ENCODE measurements at regions not wholly inside any gene's neighbourhood (a gene's known extent, or its start where the extent isn't known, plus 50 kb on each side); places are given as distances from the start of the nearest gene placed in this dataset.

- no peak overlapping the region for H3K27ac ChIP-seq
- TF ChIP-seq CTCF (IDR thresholded peaks at IDR 0.05 in 8 of 11, conservative IDR thresholded peaks at IDR 0.05 in 3 of 11): no peak
- TF ChIP-seq POLR2A (IDR thresholded peaks at IDR 0.05): no peak
- no peak for TF ChIP-seq POLR2AphosphoS5 (IDR thresholded peaks at IDR 0.05)
- no peaks in the 10 kb centered on the region for H3K9me3 ChIP-seq
- DNase-seq: no peak
- no peak overlapping the region for H3K4me3 ChIP-seq
- H3K27me3 ChIP-seq (replicated peaks in 1 of 7): peaks cover 0 to 20% (median 0%) of the 10 kb centered on the region in 7 donors
- WGBS, 5 donors: 76 to 91% (median 88%) methylated on average over 5 of the region's 5 CpGs
- intact Hi-C loops (cut with DNase I; ENCODE audit: low total_unique reads): no loop called here
- no peaks in the 10 kb centered on the region for H3K36me3 ChIP-seq
- H3K4me1 ChIP-seq: no peaks in the 10 kb centered on the region
Observed at GRCh38 chr22:48560836-48561235, 1266.8 kb downstream of the BRD1 start.

- Histone ChIP-seq H3K9me3 (no peaks in the 10 kb centered on the region), H3K27me3 (replicated peaks in 1 of 7) (peaks cover 0 to 20% (median 0%) of the 10 kb centered on the region in 7 donors), H3K36me3 (no peaks in the 10 kb centered on the region), H3K4me1 (no peaks in the 10 kb centered on the region), H3K4me3 (no peak overlapping the region), H3K27ac (no peak overlapping the region)
- no peak for DNase-seq
- no peak for TF ChIP-seq CTCF (IDR thresholded peaks at IDR 0.05 in 8 of 11, conservative IDR thresholded peaks at IDR 0.05 in 3 of 11)
- WGBS, 5 donors: 83 to 92% (median 87%) methylated on average over 9 of the region's 9 CpGs
- intact Hi-C loops (cut with DNase I; ENCODE audit: low total_unique reads): no loop called here
Observed at GRCh38 chr22:48560389-48560751, 1267.3 kb downstream of the BRD1 start.

- peaks cover 0 to 19% (median 0%) of the 10 kb centered on the region in 7 donors for H3K27me3 ChIP-seq (replicated peaks in 1 of 7)
- H3K9me3 ChIP-seq: no peaks in the 10 kb centered on the region
- DNase-seq: no peak
- no peak overlapping the region for H3K27ac ChIP-seq
- H3K36me3 ChIP-seq: no peaks in the 10 kb centered on the region
- intact Hi-C loops (cut with DNase I; ENCODE audit: low total_unique reads): no loop called here
- TF ChIP-seq CTCF (IDR thresholded peaks at IDR 0.05 in 8 of 11, conservative IDR thresholded peaks at IDR 0.05 in 3 of 11) (no peak), POLR2A (IDR thresholded peaks at IDR 0.05) (no peak), POLR2AphosphoS5 (IDR thresholded peaks at IDR 0.05) (no peak)
- H3K4me1 ChIP-seq: no peaks in the 10 kb centered on the region
- 69 to 75% (median 73%) methylated on average over 29 to 38 of the region's 38 CpGs for WGBS, 5 donors
- no peak overlapping the region for H3K4me3 ChIP-seq
Observed at GRCh38 chr22:48559647-48560388, 1267.9 kb downstream of the BRD1 start.

- intact Hi-C loops (cut with DNase I; ENCODE audit: low total_unique reads): no loop called here
- Histone ChIP-seq H3K27ac (no peak overlapping the region), H3K9me3 (no peaks in the 10 kb centered on the region), H3K27me3 (replicated peaks in 1 of 7) (peaks cover 0 to 20% (median 0%) of the 10 kb centered on the region in 7 donors), H3K4me1 (no peaks in the 10 kb centered on the region), H3K4me3 (no peak overlapping the region), H3K36me3 (no peaks in the 10 kb centered on the region)
- WGBS, 5 donors: 85 to 93% (median 91%) methylated on average over 20 to 25 of the region's 25 CpGs
- TF ChIP-seq POLR2AphosphoS5 (IDR thresholded peaks at IDR 0.05) (no peak), POLR2A (IDR thresholded peaks at IDR 0.05) (no peak), CTCF (IDR thresholded peaks at IDR 0.05 in 8 of 11, conservative IDR thresholded peaks at IDR 0.05 in 3 of 11) (no peak)
- no peak for DNase-seq
Observed at GRCh38 chr22:48558606-48559402, 1268.9 kb downstream of the BRD1 start.

All from spleen (tissue), 11 donors.